Suppressor macrophage treated with lipopolysaccharide for 4 hours (primary cell): ENCODE measurements at regions not wholly inside any gene's neighbourhood (a gene's known extent, or its start where the extent isn't known, plus 50 kb on each side); places are given as distances from the start of the nearest gene placed in this dataset.
"Not testable (repeated sequence)": the region's sequence is repeated elsewhere in the genome, so short reads cannot be mapped to it uniquely, and the experiment has no call there.

Experiments used
- DNase-seq: peaks from one replicate; pipeline ENCODE4 v3.0.0-alpha.2; 2020

DNA sequence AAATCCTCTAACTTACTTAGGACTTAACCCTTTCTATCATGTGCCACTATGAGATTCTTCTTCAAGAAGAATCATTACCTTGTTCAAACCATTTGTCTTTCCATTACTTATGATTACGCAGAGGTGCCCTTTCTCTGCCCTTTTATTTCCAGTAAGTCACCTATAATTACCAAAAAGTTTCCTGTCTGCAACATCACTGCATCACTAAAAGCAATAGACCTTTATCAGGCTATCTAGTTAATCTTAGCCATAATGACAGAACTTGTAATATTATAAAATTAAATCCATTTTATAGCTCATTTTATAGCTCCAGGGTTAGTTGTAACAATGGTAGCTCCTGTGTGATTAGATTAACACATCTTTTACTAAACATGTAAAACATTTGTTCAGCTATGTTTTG is 673.6 kb upstream of the PITX2 start:
- no peak for DNase-seq

- DNase-seq, result no peak
These were observed 680.9 kb upstream of the PITX2 start for GRCh38 chr4:111303806-111304205.

DNA sequence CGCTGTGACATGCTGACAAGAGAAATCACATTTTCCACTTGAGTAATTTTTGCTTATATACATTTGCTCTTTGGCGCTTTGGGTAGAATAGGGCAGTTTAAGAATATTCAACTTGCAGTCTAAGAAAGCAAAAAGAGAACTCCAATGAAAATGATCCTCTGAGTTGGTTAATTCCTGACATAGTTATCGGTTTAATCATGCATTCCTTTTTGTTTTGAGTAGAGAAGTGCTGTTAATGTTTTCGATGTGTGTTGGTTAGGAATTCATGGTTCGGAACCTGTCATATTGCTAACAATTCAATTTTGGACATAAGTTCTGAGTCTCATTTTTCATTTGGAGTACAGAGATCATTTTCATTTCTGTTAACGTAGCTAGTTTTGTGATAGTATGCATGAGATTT is 700.6 kb upstream of the PITX2 start:
- DNase-seq, result no peak

GRCh38 chr4:111323916-111324315 is 701.0 kb upstream of the PITX2 start:
- DNase-seq, result no peak

- no peak for DNase-seq
These were observed 703.6 kb upstream of the PITX2 start for GRCh38 chr4:111326450-111326849.

DNA sequence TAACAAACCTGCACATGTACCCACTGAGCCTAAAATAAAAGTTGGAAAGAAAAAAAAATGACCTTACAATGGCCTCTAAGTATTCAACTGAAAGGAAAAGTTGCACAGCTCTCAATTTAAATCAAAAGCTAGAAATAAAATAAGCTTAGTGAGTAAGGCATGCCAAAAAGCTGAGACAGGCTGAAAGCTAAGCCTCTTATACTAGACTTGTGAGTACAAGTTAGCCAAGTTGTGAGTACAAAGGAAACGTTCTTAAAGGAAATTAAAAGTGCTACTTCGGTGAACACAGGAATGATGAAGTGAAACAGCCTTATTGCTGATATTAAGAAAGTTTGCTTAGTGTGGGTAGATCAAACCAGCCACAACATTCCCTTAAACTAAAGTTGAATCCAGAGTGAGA is 707.9 kb upstream of the PITX2 start:
- DNase-seq, result no peak

GRCh38 chr4:111334361-111334760 is 711.5 kb upstream of the PITX2 start:
- DNase-seq, result no peak

- DNase-seq, result not testable (repeated sequence)
These were observed 714.5 kb upstream of the PITX2 start for GRCh38 chr4:111337186-111337876.

DNA sequence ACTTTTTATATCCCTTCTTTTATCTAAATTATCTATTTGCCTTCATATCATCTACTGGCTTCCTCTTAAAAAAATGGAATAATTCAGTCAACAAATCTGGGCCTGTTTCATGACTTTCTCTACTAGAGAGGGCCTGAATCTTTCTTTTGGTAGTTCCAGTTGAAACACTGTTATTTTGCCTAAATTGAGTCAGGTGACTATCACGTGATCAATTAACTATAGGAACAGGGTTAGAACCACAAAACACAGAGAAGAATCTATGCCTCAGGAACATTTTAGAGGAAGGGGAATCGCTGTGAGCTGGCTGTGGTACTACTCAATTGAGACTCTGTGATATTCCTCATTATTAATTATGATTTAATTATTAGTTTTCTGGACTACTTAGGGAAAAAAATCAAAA is 736.7 kb upstream of the PITX2 start:
- no peak for DNase-seq

GRCh38 chr4:111360906-111361305 is 738.0 kb upstream of the PITX2 start:
- no peak for DNase-seq

DNA sequence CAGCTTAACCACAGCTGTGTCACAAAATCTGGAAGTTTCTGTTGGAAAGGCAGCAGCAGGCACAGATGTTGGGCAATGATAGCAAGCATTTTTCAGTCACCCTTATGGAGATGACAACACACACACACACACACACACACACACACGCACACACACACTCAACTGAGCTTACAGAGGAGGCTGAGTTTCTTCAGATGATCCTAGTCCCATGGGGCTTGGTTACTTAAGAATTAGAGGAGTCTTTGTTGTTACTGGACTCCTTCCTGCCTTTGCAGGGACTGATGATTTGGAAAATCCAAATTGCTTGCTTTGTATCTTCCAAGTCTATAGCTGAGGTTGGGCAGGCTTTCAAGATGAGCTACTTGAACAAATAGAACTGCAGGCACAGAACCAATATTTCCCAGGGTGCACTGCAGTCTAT is 740.1 kb upstream of the PITX2 start:
- no peak for DNase-seq

DNA sequence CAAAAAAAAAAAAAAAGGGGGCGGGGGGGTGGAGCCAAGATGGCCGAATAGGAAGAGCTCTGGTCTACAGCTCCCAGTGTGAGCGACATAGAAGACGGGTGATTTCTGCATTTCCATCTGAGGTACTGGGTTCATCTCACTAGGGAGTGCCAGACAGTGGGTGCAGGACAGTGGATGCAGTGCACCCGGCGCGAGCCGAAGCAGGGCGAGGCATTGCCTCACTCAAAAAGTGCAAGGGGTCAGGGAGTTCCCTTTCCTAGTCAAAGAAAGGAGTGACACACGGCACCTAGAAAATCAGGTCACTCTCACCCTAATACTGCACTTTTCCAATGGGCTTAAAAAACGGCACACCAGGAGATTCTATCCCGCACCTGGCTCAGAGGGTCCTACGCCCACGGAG is 755.0 kb upstream of the PITX2 start:
- DNase-seq, result not testable (repeated sequence)

DNA sequence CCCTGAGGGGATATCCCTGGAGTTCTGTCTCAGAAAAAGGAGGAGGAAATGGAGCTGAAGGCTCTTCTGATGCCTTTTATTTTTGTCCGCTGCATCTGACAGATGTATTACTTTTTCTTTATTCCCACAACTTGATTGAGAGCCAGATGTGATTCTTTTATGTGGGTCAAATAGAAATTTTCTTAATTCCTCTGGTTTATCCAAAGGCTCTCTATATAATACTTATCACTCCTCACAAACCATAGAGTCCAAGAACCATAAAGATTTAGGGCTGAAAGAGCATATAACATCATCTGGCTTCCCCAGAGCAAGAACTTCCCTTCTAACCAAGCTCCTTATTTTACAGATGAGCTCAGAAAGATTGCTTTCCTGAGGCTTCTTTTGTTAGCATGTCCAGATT is 756.7 kb upstream of the FAM241A start:
- DNase-seq, result no peak

DNA sequence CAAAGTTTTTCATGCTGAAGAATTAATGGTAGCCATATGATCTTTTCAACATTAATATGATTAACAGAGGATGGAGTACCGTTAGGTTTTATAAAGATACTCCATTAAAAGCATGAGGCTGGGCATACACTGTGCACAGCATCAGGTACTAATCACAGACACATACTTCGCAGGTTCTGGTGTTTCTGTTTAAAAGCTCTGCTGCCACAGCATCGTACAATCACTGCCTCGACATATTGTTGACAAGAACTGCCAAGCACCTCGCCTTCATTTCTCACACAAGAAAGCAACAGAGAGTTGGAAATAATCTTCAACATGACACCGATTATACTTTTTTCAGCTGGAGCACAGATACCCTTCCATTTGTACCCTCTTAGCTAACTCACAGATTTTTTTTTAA is 753.4 kb upstream of the FAM241A start:
- no peak for DNase-seq

- DNase-seq, result no peak
These were observed 751.5 kb upstream of the FAM241A start for GRCh38 chr4:111393781-111394180.

GRCh38 chr4:111398906-111399330 is 746.3 kb upstream of the FAM241A start:
- no peak for DNase-seq

- no peak for DNase-seq
These were observed 745.6 kb upstream of the FAM241A start for GRCh38 chr4:111399623-111400022.

GRCh38 chr4:111400741-111401140 is 744.5 kb upstream of the FAM241A start:
- DNase-seq, result no peak

GRCh38 chr4:111404673-111405072 is 740.6 kb upstream of the FAM241A start:
- no peak for DNase-seq

DNA sequence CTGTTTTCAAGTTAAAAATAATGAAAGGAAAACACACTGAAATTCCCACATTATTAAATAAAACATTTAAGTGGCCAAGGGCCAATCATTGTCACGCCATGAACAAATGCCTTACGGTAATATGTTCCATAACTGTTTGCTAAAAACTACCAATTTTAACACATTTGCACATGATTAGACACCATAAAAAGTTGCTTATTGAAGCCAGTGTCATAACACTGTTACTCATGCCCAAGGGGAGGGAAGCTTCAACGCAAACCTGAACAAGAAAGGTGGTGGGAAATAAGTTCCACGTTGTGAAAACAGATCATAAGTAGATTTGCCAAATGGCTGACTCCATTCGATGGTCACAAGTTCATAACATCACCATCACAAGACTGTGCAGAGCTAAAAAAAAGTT is 739.3 kb upstream of the FAM241A start:
- DNase-seq, result no peak

DNA sequence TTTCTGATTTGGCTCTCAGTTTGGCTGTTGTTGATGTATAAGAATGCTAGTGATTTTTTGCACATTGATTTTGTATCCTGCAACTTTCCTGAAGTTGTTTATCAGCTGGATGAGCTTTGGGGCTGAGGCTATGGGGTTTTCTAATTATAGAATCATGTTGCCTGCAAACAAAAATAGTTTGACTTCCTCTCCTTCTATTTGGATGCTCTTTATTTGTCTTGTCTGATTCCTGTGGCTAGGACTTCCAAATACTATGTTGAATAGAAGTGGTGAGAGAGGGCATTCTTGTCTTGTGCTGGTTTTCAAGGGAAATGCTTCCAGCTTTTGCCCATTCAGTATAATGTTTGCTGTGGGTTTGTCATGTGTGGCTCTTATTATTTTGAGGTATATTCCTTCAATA is 734.7 kb upstream of the FAM241A start:
- no peak for DNase-seq

GRCh38 chr4:111417521-111417920 is 727.7 kb upstream of the FAM241A start:
- no peak for DNase-seq

- no peak for DNase-seq
These were observed 711.8 kb upstream of the FAM241A start for GRCh38 chr4:111433441-111433840.

- DNase-seq, result no peak
These were observed 710.7 kb upstream of the FAM241A start for GRCh38 chr4:111434586-111434985.

DNA sequence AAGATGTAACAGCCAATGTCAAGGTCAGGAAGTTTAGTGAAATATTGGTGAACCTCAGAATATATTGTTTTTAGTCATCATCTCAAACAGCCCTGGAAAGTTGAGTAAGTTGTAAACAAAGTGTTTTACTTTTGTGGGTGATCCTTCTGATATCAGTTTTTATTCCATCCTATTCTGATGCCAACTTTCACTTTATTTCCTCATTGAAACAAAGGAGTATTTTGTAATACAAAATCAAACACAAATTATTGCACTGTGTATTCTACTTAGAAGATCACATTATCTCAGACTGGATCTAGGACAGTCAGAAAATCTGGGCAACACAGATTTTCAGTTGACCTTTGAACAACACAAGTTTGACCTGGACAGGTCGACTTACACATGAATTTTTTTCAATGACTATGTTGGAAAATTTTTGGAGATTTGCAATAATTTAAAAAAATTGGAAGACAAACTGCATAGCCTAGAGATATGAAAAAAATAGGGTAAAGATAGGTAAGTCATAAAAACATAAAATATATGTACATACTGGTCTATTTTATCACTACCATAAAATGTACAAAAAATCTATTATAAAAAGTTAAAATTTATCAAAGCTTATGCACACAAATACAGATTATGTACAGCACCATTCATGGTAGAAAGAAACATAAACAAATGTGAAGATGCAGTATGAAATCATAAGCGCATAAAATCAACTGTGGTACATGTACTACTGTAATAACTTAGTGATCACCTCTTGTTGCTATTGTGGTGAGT is 709.1 kb upstream of the FAM241A start:
- DNase-seq, result no peak
